ENCODE measurements at regions not wholly inside any gene's neighbourhood (a gene's known extent, or its start where the extent isn't known, plus 50 kb on each side); places are given as distances from the start of the nearest gene placed in this dataset.

- no peak for TF ChIP-seq POLR2A (IDR thresholded peaks at IDR 0.05)
- no peak for TF ChIP-seq CTCF (IDR thresholded peaks at IDR 0.05)
- intact Hi-C loops (cut with DNase I; ENCODE audit: low total_unique reads) = no loop called here
- H3K27me3 ChIP-seq = no peaks in the 10 kb centered on the region
- H3K27ac ChIP-seq = no peak overlapping the region
- H3K4me1 ChIP-seq = no peaks in the 10 kb centered on the region
- WGBS, 2 donors = 11 to 13% methylated on average over 41 to 58 of the region's 58 CpGs
- H3K9me3 ChIP-seq = no peaks in the 10 kb centered on the region
- peak; percentile 48 for DNase-seq
- peak overlapping the region; percentile 29 to 47 for H3K4me3 ChIP-seq
- no peaks in the 10 kb centered on the region for H3K36me3 ChIP-seq (ENCODE audit: low read depth, missing control alignments)
Observed at GRCh38 chr7:35454575-35455385, 200.9 kb upstream of the TBX20 start.

GRCh38 chr7:35450456-35451214 lies 196.7 kb upstream of the TBX20 start:
- H3K27me3 ChIP-seq = no peaks in the 10 kb centered on the region
- no peak overlapping the region for H3K27ac ChIP-seq
- H3K4me1 ChIP-seq = no peaks in the 10 kb centered on the region
- WGBS, 2 donors = 63 to 71% methylated on average over 3 of the region's 3 CpGs
- no peak overlapping the region for H3K4me3 ChIP-seq
- no peak for DNase-seq
- intact Hi-C loops (cut with DNase I; ENCODE audit: low total_unique reads) = no loop called here
- TF ChIP-seq POLR2A (IDR thresholded peaks at IDR 0.05) (no peak), CTCF (IDR thresholded peaks at IDR 0.05) (no peak)
- H3K9me3 ChIP-seq = no peaks in the 10 kb centered on the region
- H3K36me3 ChIP-seq (ENCODE audit: low read depth, missing control alignments) = no peaks in the 10 kb centered on the region

- no peak for TF ChIP-seq CTCF (IDR thresholded peaks at IDR 0.05)
- TF ChIP-seq POLR2A (IDR thresholded peaks at IDR 0.05) = no peak
- Histone ChIP-seq H3K27ac (no peak overlapping the region), H3K4me3 (no peak overlapping the region), H3K4me1 (no peaks in the 10 kb centered on the region), H3K36me3 (ENCODE audit: low read depth, missing control alignments) (no peaks in the 10 kb centered on the region), H3K9me3 (no peaks in the 10 kb centered on the region), H3K27me3 (no peaks in the 10 kb centered on the region)
- 63% methylated on average over 4 of the region's 4 CpGs for WGBS, 2 donors
- no peak for DNase-seq
- intact Hi-C loops (cut with DNase I; ENCODE audit: low total_unique reads) = no loop called here
Observed at GRCh38 chr7:35448486-35448885, 194.6 kb upstream of the TBX20 start.

GRCh38 chr7:35446091-35446490 lies 192.2 kb upstream of the TBX20 start:
- H3K4me3 ChIP-seq = no peak overlapping the region
- H3K36me3 ChIP-seq (ENCODE audit: low read depth, missing control alignments) = no peaks in the 10 kb centered on the region
- no peak for DNase-seq
- H3K4me1 ChIP-seq = no peaks in the 10 kb centered on the region
- 83 to 95% methylated on average over 6 of the region's 6 CpGs for WGBS, 2 donors
- no peaks in the 10 kb centered on the region for H3K27me3 ChIP-seq
- intact Hi-C loops (cut with DNase I; ENCODE audit: low total_unique reads) = no loop called here
- no peak for TF ChIP-seq POLR2A (IDR thresholded peaks at IDR 0.05)
- TF ChIP-seq CTCF (IDR thresholded peaks at IDR 0.05) = no peak
- H3K9me3 ChIP-seq = no peaks in the 10 kb centered on the region
- H3K27ac ChIP-seq = no peak overlapping the region
